H1 (cell line): ENCODE measurements at regions not wholly inside any gene's neighbourhood (a gene's known extent, or its start where the extent isn't known, plus 50 kb on each side); places are given as distances from the start of the nearest gene placed in this dataset.

Experiments used
- CTCF ChIA-PET: fragments of 300-600 bp; sonication (Branson Sonifier 250); formaldehyde crosslinking; loops from one replicate; lab custom pipeline; 2021; ENCODE audit not compliant: partially characterized antibody; lab: Charles Lee
- POLR2A ChIA-PET: fragments of 300-600 bp; sonication (Branson Sonifier 250); formaldehyde crosslinking; loops from one replicate; lab custom pipeline; 2021; ENCODE audit warnings: inconsistent platforms; ENCODE audit not compliant: partially characterized antibody; lab: Charles Lee
- DNase-seq, 2 experiments: peaks; one replicate each; pipeline versions ENCODE4 v3.0.0 to v3.0.0-alpha.2; 2010 to 2022; ENCODE audit warnings: low spot score in 2 of 2, low read depth in 1 of 2, mixed read lengths in 1 of 2
- FAIRE-seq: peaks from 2 replicates; lab custom pipeline; 2011; peaks lifted over from hg19 to GRCh38; lab: Jason Lieb, UNC
- H2AFZ ChIP-seq: 2 replicates; pipeline ENCODE4 v1.8.1; 2012; ENCODE audit warnings: low read length, inconsistent platforms
- H2AK5ac ChIP-seq: 2 replicates; pipeline ENCODE4 v1.6.1; 2013; ENCODE audit warnings: low read depth, low read length
- H2BK120ac ChIP-seq: replicated peaks from 2 replicates; pipeline ENCODE3; 2013; ENCODE audit warnings: low read depth, low read length, inconsistent platforms
- H2BK12ac ChIP-seq: 2 replicates; pipeline ENCODE4 v1.6.1; 2013; ENCODE audit warnings: low read depth, low read length
- H2BK15ac ChIP-seq: 2 replicates; pipeline ENCODE4 v1.6.1; 2013; ENCODE audit warnings: low read length
- H2BK20ac ChIP-seq: 2 replicates; pipeline ENCODE4 v1.6.1; 2013; ENCODE audit warnings: low read length
- H2BK5ac ChIP-seq: 2 replicates; pipeline ENCODE4 v1.6.1; 2013; ENCODE audit warnings: low read depth, low read length
- H3K14ac ChIP-seq: 2 replicates; pipeline ENCODE4 v1.6.1; 2013; ENCODE audit warnings: inconsistent platforms; ENCODE audit not compliant: insufficient read length
- H3K18ac ChIP-seq: 2 replicates; pipeline ENCODE4 v1.6.1; 2013; ENCODE audit warnings: low read length; ENCODE audit errors: extremely low read depth
- H3K23ac ChIP-seq: 2 replicates; pipeline ENCODE4 v1.6.1; 2013; ENCODE audit warnings: inconsistent platforms; ENCODE audit not compliant: insufficient read length
- H3K23me2 ChIP-seq: 2 replicates; pipeline ENCODE4 v1.6.1; 2013; ENCODE audit warnings: low read depth, low read length
- H3K27ac ChIP-seq: 2 replicates; pipeline ENCODE4 v1.6.1; 2011; ENCODE audit warnings: low read depth, low read length, inconsistent platforms
- H3K27me3 ChIP-seq, 4 experiments: replicated peaks in 1 of 4; 1 replicate in 1 of 4; 2 replicates in 3 of 4; pipeline versions ENCODE4 v1.6.1 to v1.8.1; 2011 to 2013; ENCODE audit warnings: low read length in 3 of 4, mild to moderate bottlenecking in 3 of 4, inconsistent platforms in 2 of 4, mixed read lengths in 2 of 4, moderate library complexity in 1 of 4; ENCODE audit not compliant: control insufficient read depth in 3 of 4, insufficient read depth in 3 of 4; ENCODE audit errors: extremely low read depth in 1 of 4
- H3K36me3 ChIP-seq, 4 experiments: 2 replicates each; pipeline versions ENCODE4 v1.6.1 to v1.8.1; 2011 to 2013; ENCODE audit warnings: mild to moderate bottlenecking in 4 of 4, low read length in 3 of 4, moderate library complexity in 2 of 4, control low read depth in 1 of 4, inconsistent platforms in 1 of 4; ENCODE audit not compliant: insufficient read depth in 4 of 4, control insufficient read depth in 2 of 4
- H3K4ac ChIP-seq: replicated peaks from 2 replicates; pipeline ENCODE3; 2013; ENCODE audit warnings: low read length, low read depth, mixed read lengths, inconsistent platforms; ENCODE audit not compliant: insufficient read length
- H3K4me1 ChIP-seq, 4 experiments: replicated peaks in 1 of 4; 1 replicate in 1 of 4; 2 replicates in 3 of 4; pipeline versions ENCODE4 v1.6.1 to v1.8.1; 2011 to 2013; ENCODE audit warnings: low read length in 3 of 4, inconsistent platforms in 2 of 4, mixed read lengths in 1 of 4; ENCODE audit not compliant: insufficient read depth in 4 of 4, control insufficient read depth in 3 of 4
- H3K4me2 ChIP-seq, 2 experiments: 2 replicates each; pipeline versions ENCODE4 v1.6.1 to v1.8.1; 2011 to 2013; ENCODE audit warnings: low read depth in 2 of 2, low read length in 2 of 2, control low read depth in 1 of 2, inconsistent platforms in 1 of 2, mild to moderate bottlenecking in 1 of 2; ENCODE audit not compliant: insufficient read depth in 1 of 2
- H3K4me3 ChIP-seq, 4 experiments: fragments of 200-600, 300-600 bp in 1 of 4; sonication (generic), shearing (Covaris generic), sonication (Bioruptor Twin) in 1 of 4; 2 replicates each; pipeline versions ENCODE4 v1.5.1 to v1.8.1; 2011 to 2016; ENCODE audit warnings: low read length in 4 of 4, low read depth in 3 of 4, control low read depth in 2 of 4, inconsistent platforms in 2 of 4, mild to moderate bottlenecking in 2 of 4, mixed read lengths in 1 of 4, moderate library complexity in 1 of 4; ENCODE audit not compliant: insufficient read depth in 2 of 4; ENCODE audit errors: extremely low read depth in 1 of 4
- H3K56ac ChIP-seq: replicated peaks from 2 replicates; pipeline ENCODE3; 2013; ENCODE audit warnings: low read depth, mild to moderate bottlenecking, mixed read lengths, low read length, inconsistent platforms; ENCODE audit not compliant: insufficient read length
- H3K79me1 ChIP-seq: 2 replicates; pipeline ENCODE4 v1.6.1; 2013; ENCODE audit warnings: low read depth, low read length, control low read depth
- H3K79me2 ChIP-seq, 2 experiments: 2 replicates each; pipeline versions ENCODE4 v1.6.1 to v1.8.1; 2012 to 2013; ENCODE audit warnings: low read length in 2 of 2, mild to moderate bottlenecking in 2 of 2, inconsistent platforms in 1 of 2; ENCODE audit not compliant: insufficient read depth in 2 of 2, control insufficient read depth in 1 of 2
- H3K9ac ChIP-seq, 4 experiments: replicated peaks in 1 of 4; 1 replicate in 1 of 4; 2 replicates in 3 of 4; pipeline versions ENCODE4 v1.6.1 to v1.8.1; 2011 to 2013; ENCODE audit warnings: low read depth in 3 of 4, low read length in 3 of 4, control low read depth in 2 of 4, mild to moderate bottlenecking in 2 of 4, moderate library complexity in 2 of 4, inconsistent platforms in 1 of 4; ENCODE audit errors: extremely low read depth in 1 of 4
- H3K9me3 ChIP-seq, 2 experiments: 2 replicates each; pipeline versions ENCODE4 v1.6.1 to v1.8.1; 2012 to 2013; ENCODE audit warnings: mild to moderate bottlenecking in 2 of 2, moderate library complexity in 2 of 2, control low read depth in 1 of 2, inconsistent platforms in 1 of 2, low read depth in 1 of 2, low read length in 1 of 2, mixed read lengths in 1 of 2; ENCODE audit not compliant: insufficient read depth in 2 of 2
- H4K20me1 ChIP-seq, 2 experiments: replicated peaks in 1 of 2; 2 replicates each; pipeline versions ENCODE3 to v1.8.1; 2011 to 2013; ENCODE audit warnings: inconsistent platforms in 2 of 2, low read length in 2 of 2, mild to moderate bottlenecking in 1 of 2; ENCODE audit not compliant: insufficient read depth in 2 of 2, control insufficient read depth in 1 of 2
- H4K5ac ChIP-seq: 2 replicates; pipeline ENCODE4 v1.6.1; 2013; ENCODE audit warnings: low read length, low read depth, mixed read lengths, inconsistent platforms; ENCODE audit not compliant: insufficient read length
- H4K8ac ChIP-seq: 2 replicates; pipeline ENCODE4 v1.8.0; 2013; ENCODE audit warnings: mild to moderate bottlenecking, moderate library complexity, low read length, inconsistent platforms; ENCODE audit not compliant: insufficient read depth; ENCODE audit errors: extremely low read depth
- H4K91ac ChIP-seq: replicated peaks from 2 replicates; pipeline ENCODE3; 2013; ENCODE audit warnings: low read length, mixed read lengths, inconsistent platforms; ENCODE audit not compliant: insufficient read length
- JUND ChIP-seq: IDR thresholded peaks from 2 replicates; pipeline ENCODE4 v1.6.1; 2011; ENCODE audit warnings: mild to moderate bottlenecking, improper control_type of control experiment, low read length
- POLR2AphosphoS5 ChIP-seq: IDR thresholded peaks from 2 replicates; pipeline ENCODE4 v1.6.1; 2011; ENCODE audit warnings: low read depth, low read length

- no peak overlapping the region for H3K4me3 ChIP-seq
- H3K4me1 ChIP-seq, result no peaks in the 10 kb centered on the region
- H3K4me2 ChIP-seq, result no peak overlapping the region
- no peak overlapping the region for H3K23ac ChIP-seq
- DNase-seq, result no peak
- no peaks in the 10 kb centered on the region for H3K9me3 ChIP-seq
- H3K36me3 ChIP-seq, result no peaks in the 10 kb centered on the region
- no peak overlapping the region for H4K8ac ChIP-seq
- no peak overlapping the region for H2AFZ ChIP-seq
- H3K14ac ChIP-seq, result no peak overlapping the region
- no peak overlapping the region for H2BK120ac ChIP-seq
- no peak overlapping the region for H3K27ac ChIP-seq
- no peak overlapping the region for H4K91ac ChIP-seq
- no peaks in the 10 kb centered on the region for H4K20me1 ChIP-seq
- CTCF ChIA-PET, result no interaction called here
- H2BK5ac ChIP-seq, result no peak overlapping the region
- H3K18ac ChIP-seq, result no peak overlapping the region
- H2BK15ac ChIP-seq, result no peak overlapping the region
- no peak overlapping the region for H3K4ac ChIP-seq
- no peak overlapping the region for H4K5ac ChIP-seq
- H3K56ac ChIP-seq, result no peak overlapping the region
- H3K27me3 ChIP-seq, result no peaks in the 10 kb centered on the region
- TF ChIP-seq JUND (no peak), POLR2AphosphoS5 (no peak)
- TF ChIP-seq, all 59 proteins: peak for 0
- Histone ChIP-seq H3K79me2 (no peaks in the 10 kb centered on the region), H3K9ac (no peak overlapping the region), H2BK12ac (no peak overlapping the region), H2AK5ac (no peak overlapping the region), H3K79me1 (no peaks in the 10 kb centered on the region), H3K23me2 (no peaks in the 10 kb centered on the region), H2BK20ac (no peak overlapping the region)
- no peak for FAIRE-seq
- POLR2A ChIA-PET, result no interaction called here
These were observed 79.5 kb upstream of the DHX40 start for GRCh38 chr17:59485946-59486345.
